ENCODE measurements at regions not wholly inside any gene's neighbourhood (a gene's known extent, or its start where the extent isn't known, plus 50 kb on each side); places are given as distances from the start of the nearest gene placed in this dataset.

DNA sequence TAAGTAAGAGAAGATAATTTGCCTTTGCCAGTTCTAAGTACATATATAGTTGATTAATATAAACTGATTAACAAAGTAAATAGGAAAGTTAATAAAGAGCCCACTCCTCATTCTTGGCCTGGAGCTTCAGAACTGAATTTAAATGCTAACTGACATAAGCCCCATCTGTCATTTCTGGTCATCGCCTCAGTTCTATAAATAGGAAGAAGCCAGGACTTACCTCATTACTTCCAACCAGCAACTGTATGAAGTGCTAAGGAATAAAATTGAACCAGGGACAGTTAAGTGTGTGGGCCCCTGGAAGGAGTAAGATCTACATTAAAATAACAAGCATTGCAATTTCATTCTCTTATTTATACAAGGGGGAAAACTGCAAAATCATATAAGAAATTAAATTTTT lies 52.0 kb upstream of the PDLIM5 start (continued):
- TF ChIP-seq EP300 (IDR thresholded peaks at IDR 0.05; ENCODE audit: borderline replicate concordance in 1 of 2, low read depth in 2 of 2, low read length in 2 of 2) (no peak), SIRT6 (IDR thresholded peaks at IDR 0.05; ENCODE audit: low read length) (no peak), CBX8 (IDR thresholded peaks at IDR 0.05; ENCODE audit: borderline replicate concordance, low read depth, low read length) (no peak)
- TF ChIP-seq, protein P1, sequence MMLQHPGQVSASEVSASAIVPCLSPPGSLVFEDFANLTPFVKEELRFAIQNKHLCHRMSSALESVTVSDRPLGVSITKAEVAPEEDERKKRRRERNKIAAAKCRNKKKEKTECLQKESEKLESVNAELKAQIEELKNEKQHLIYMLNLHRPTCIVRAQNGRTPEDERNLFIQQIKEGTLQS (IDR thresholded peaks at IDR 0.05; ENCODE audit: insufficient read depth, low read depth, low read length) = no peak
- TF ChIP-seq, protein P2, sequence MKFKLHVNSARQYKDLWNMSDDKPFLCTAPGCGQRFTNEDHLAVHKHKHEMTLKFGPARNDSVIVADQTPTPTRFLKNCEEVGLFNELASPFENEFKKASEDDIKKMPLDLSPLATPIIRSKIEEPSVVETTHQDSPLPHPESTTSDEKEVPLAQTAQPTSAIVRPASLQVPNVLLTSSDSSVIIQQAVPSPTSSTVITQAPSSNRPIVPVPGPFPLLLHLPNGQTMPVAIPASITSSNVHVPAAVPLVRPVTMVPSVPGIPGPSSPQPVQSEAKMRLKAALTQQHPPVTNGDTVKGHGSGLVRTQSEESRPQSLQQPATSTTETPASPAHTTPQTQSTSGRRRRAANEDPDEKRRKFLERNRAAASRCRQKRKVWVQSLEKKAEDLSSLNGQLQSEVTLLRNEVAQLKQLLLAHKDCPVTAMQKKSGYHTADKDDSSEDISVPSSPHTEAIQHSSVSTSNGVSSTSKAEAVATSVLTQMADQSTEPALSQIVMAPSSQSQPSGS (IDR thresholded peaks at IDR 0.05; ENCODE audit: low read length) = no peak

Measured in H1 (cell line).